ENCODE measurements at regions not wholly inside any gene's neighbourhood (a gene's known extent, or its start where the extent isn't known, plus 50 kb on each side); places are given as distances from the start of the nearest gene placed in this dataset.
"Not testable (repeated sequence)": the region's sequence is repeated elsewhere in the genome, so short reads cannot be mapped to it uniquely, and the experiment has no call there.

- DNase-seq (ENCODE audit: low spot score): not testable (repeated sequence)
These were observed 106.0 kb downstream of the SPATA18 start for GRCh38 chr4:52157071-52157470.

GRCh38 chr4:52157641-52158316 is 106.7 kb downstream of the SPATA18 start:
- DNase-seq (ENCODE audit: low spot score): no peak

GRCh38 chr4:52160859-52161258 is 109.8 kb downstream of the SPATA18 start:
- no peak for DNase-seq (ENCODE audit: low spot score)

GRCh38 chr4:52164116-52164515 is 113.0 kb downstream of the SPATA18 start:
- DNase-seq (ENCODE audit: low spot score): no peak

- DNase-seq (ENCODE audit: low spot score): no peak
These were observed 121.1 kb downstream of the SPATA18 start for GRCh38 chr4:52172166-52172565.

GRCh38 chr4:52173470-52174045 is 122.5 kb downstream of the SPATA18 start:
- DNase-seq (ENCODE audit: low spot score): no peak

- DNase-seq (ENCODE audit: low spot score): no peak
These were observed 136.5 kb downstream of the SPATA18 start for GRCh38 chr4:52187603-52188002.

- DNase-seq (ENCODE audit: low spot score): no peak
These were observed 140.9 kb downstream of the SPATA18 start for GRCh38 chr4:52192001-52192400.

- DNase-seq (ENCODE audit: low spot score): peak; percentile 6
These were observed 141.6 kb downstream of the SPATA18 start for GRCh38 chr4:52192721-52193135.

- DNase-seq (ENCODE audit: low spot score): no peak
These were observed 144.8 kb downstream of the SPATA18 start for GRCh38 chr4:52195869-52196268.

- DNase-seq (ENCODE audit: low spot score): no peak
These were observed 145.6 kb downstream of the SPATA18 start for GRCh38 chr4:52196606-52197130.

- DNase-seq (ENCODE audit: low spot score): no peak
These were observed 146.2 kb downstream of the SPATA18 start for GRCh38 chr4:52197306-52197705.

GRCh38 chr4:52198294-52198693 is 147.2 kb downstream of the SPATA18 start:
- no peak for DNase-seq (ENCODE audit: low spot score)

GRCh38 chr4:52199574-52200338 is 148.7 kb downstream of the SPATA18 start:
- peak; percentile 7 for DNase-seq (ENCODE audit: low spot score)

- no peak for DNase-seq (ENCODE audit: low spot score)
These were observed 149.2 kb downstream of the SPATA18 start for GRCh38 chr4:52200339-52200725.

- DNase-seq (ENCODE audit: low spot score): no peak
These were observed 150.6 kb downstream of the SPATA18 start for GRCh38 chr4:52201715-52202114.

- no peak for DNase-seq (ENCODE audit: low spot score)
These were observed 151.2 kb downstream of the SPATA18 start for GRCh38 chr4:52202251-52202779.

GRCh38 chr4:52202931-52203330 is 151.8 kb downstream of the SPATA18 start:
- no peak for DNase-seq (ENCODE audit: low spot score)

GRCh38 chr4:52203351-52203750 is 152.2 kb downstream of the SPATA18 start:
- DNase-seq (ENCODE audit: low spot score): no peak

- DNase-seq (ENCODE audit: low spot score): no peak
These were observed 153.8 kb downstream of the SPATA18 start for GRCh38 chr4:52204921-52205320.

- not testable (repeated sequence) for DNase-seq (ENCODE audit: low spot score)
These were observed 156.0 kb downstream of the SPATA18 start for GRCh38 chr4:52207146-52207545.

GRCh38 chr4:52212702-52213101 is 161.6 kb downstream of the SPATA18 start:
- DNase-seq (ENCODE audit: low spot score): no peak
